GM10248 (cell line): ENCODE measurements at regions not wholly inside any gene's neighbourhood (a gene's known extent, or its start where the extent isn't known, plus 50 kb on each side); places are given as distances from the start of the nearest gene placed in this dataset.

Source experiments
- CTCF ChIA-PET: fragments of 300-600 bp; sonication (Branson Sonifier 250); formaldehyde crosslinking; extraction: SDS; loops from one replicate; lab custom pipeline; 2021; ENCODE audit warnings: antibody characterized with exemption; lab: Yijun Ruan, JAX
- POLR2A ChIA-PET: fragments of 350-650 bp; sonication (Branson Sonifier 250); formaldehyde crosslinking; extraction: SDS; loops from one replicate; lab custom pipeline; 2020; ENCODE audit warnings: antibody characterized with exemption; lab: Yijun Ruan, JAX
- DNase-seq: peaks from one replicate; pipeline ENCODE4 v3.0.0; 2012; ENCODE audit errors: extremely low spot score
- CTCF ChIP-seq: IDR thresholded peaks from 2 replicates; pipeline ENCODE4 v1.5.1; 2012; ENCODE audit warnings: mild to moderate bottlenecking, low read depth; ENCODE audit errors: extremely low read depth, missing control alignments, control extremely low read depth

- no peak for DNase-seq
- no peak for TF ChIP-seq CTCF
- POLR2A ChIA-PET = no interaction called here
- CTCF ChIA-PET = interaction anchor here (1.2 to 2.0 kb wide), 2 partner anchors 14 to 137 kb away, joined by 3 to 6 read pairs; no protein-coding TSS in a partner anchor
These were observed 168.7 kb upstream of the NTM start for GRCh38 chr11:131201674-131202073.

- TF ChIP-seq CTCF = no peak
- DNase-seq = no peak
- CTCF ChIA-PET = interaction anchor here (1.2 to 1.5 kb wide), 2 partner anchors 10 to 37 kb away, joined by 3 to 7 read pairs; no protein-coding TSS in a partner anchor
- POLR2A ChIA-PET = no interaction called here
These were observed 167.4 kb upstream of the NTM start for GRCh38 chr11:131203040-131203439.

GRCh38 chr11:131204282-131204681 is 166.1 kb upstream of the NTM start:
- POLR2A ChIA-PET = no interaction called here
- TF ChIP-seq CTCF = no peak
- DNase-seq = no peak
- CTCF ChIA-PET = interaction anchor here (0.9 to 1.5 kb wide), 3 partner anchors 11 to 107 kb away, joined by 3 to 8 read pairs (median 7); no protein-coding TSS in a partner anchor

- ChIA-PET POLR2A (no interaction called here), CTCF (interaction anchor here (0.9 to 1.5 kb wide), 3 partner anchors 12 to 108 kb away, joined by 3 to 8 read pairs (median 7); no protein-coding TSS in a partner anchor)
- TF ChIP-seq CTCF = no peak
These were observed 165.5 kb upstream of the NTM start for GRCh38 chr11:131204765-131205380.

GRCh38 chr11:131206671-131207070 is 163.7 kb upstream of the NTM start:
- TF ChIP-seq CTCF = no peak
- ChIA-PET POLR2A (no interaction called here), CTCF (interaction anchor here (1.6 to 1.9 kb wide), 2 partner anchors 11 kb away, joined by 4 to 6 read pairs; no protein-coding TSS in a partner anchor)
- DNase-seq = no peak

More at GRCh38 chr11:131204765-131205380, 165.5 kb upstream of the NTM start:
- DNase-seq = no peak

GRCh38 chr11:131207901-131208300 is 162.5 kb upstream of the NTM start:
- ChIA-PET CTCF (interaction anchor here (1.4 to 2.6 kb wide), 3 partner anchors 9 to 143 kb away, joined by 4 to 12 read pairs (median 6); no protein-coding TSS in a partner anchor), POLR2A (no interaction called here)
- TF ChIP-seq CTCF = no peak
- DNase-seq = no peak
